Mucosa of descending colon (tissue), 3 donors: ENCODE measurements at regions not wholly inside any gene's neighbourhood (a gene's known extent, or its start where the extent isn't known, plus 50 kb on each side); places are given as distances from the start of the nearest gene placed in this dataset.

ENCODE experiments used
- ATAC-seq: fragments of 200-7000 bp; cut with Tn5 transposase; one replicate; pipeline ENCODE4 v1.9.1; 2020; ENCODE audit warnings: mild to moderate bottlenecking, moderate library complexity
- DNase-seq, 3 donors: peaks; one replicate each; pipeline ENCODE4 v3.0.0-alpha.2; 2020
- H3K36me3 ChIP-seq: fragments of 200-600 bp; one replicate; pipeline ENCODE4 v1.8.0; 2021; ENCODE audit warnings: low read depth, mild to moderate bottlenecking
- H3K4me1 ChIP-seq: fragments of 200-600 bp; one replicate; pipeline ENCODE4 v1.8.0; 2021; ENCODE audit warnings: low read depth, mild to moderate bottlenecking
- H3K4me3 ChIP-seq: fragments of 200-600 bp; one replicate; pipeline ENCODE4 v1.8.0; 2021; ENCODE audit warnings: mild to moderate bottlenecking
- H3K9me3 ChIP-seq: fragments of 200-600 bp; one replicate; pipeline ENCODE4 v1.8.0; 2021; ENCODE audit warnings: mild to moderate bottlenecking
- CTCF ChIP-seq: fragments of 200-600 bp; IDR thresholded peaks from one replicate; pipeline ENCODE4 v1.8.0; 2022; ENCODE audit warnings: antibody characterized with exemption, mild to moderate bottlenecking
- intact Hi-C, 2 donors: fragments of 100-400 bp; cut with DNase I in 1 of 2; cut with micrococcal nuclease in 1 of 2; formaldehyde crosslinking; loops; one replicate each; pipeline versions ENCODE4 v1.11.0 to v1.11.1; 2022; cut with DNase I, micrococcal nuclease
- donor health status: DM: no; HTN: no; CAD: no; lungs with moderate emphysema.
- donor health status: DM: no; HTN: no; CAD: no.
- donor health status: DM: no; HTN: yes; CAD: no.

- no peak for TF ChIP-seq CTCF
- no peak overlapping the region for H3K4me3 ChIP-seq
- no peaks in the 10 kb centered on the region for H3K4me1 ChIP-seq
- intact Hi-C loops = no loop called here
- ATAC-seq (no peak), DNase-seq (no peak)
- no peaks in the 10 kb centered on the region for H3K36me3 ChIP-seq
- H3K9me3 ChIP-seq = no peaks in the 10 kb centered on the region
These were observed 227.1 kb upstream of the DEFB112 start for GRCh38 chr6:50276771-50277261.

- ATAC-seq (no peak), DNase-seq (no peak)
- intact Hi-C loops = no loop called here
- Histone ChIP-seq H3K4me3 (no peak overlapping the region), H3K36me3 (no peaks in the 10 kb centered on the region), H3K9me3 (no peaks in the 10 kb centered on the region), H3K4me1 (no peaks in the 10 kb centered on the region)
- TF ChIP-seq CTCF = no peak
These were observed 228.0 kb upstream of the DEFB112 start for GRCh38 chr6:50277774-50278173.

DNA sequence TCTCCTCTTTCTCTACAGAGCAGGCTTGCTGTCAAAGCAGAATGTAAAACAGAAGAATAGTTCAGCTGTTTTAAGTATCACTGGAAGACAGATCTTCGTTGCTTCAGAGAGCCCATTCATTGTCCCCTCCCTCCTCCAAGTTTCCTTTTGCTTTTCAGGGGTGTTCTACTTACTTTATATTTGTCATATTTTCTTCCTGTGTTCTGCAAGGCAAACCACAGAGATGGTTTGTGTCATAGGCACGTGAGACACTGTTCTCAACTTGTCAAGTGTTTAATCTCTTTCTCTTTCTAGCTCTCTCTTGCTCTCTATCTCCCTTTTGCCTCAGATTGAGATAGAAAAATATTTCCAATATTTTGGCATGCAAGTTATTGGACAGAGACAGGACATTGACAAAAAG, 228.9 kb upstream of the DEFB112 start:
- DNase-seq (no peak), ATAC-seq (no peak)
- Histone ChIP-seq H3K4me3 (no peak overlapping the region), H3K36me3 (no peaks in the 10 kb centered on the region), H3K4me1 (no peaks in the 10 kb centered on the region), H3K9me3 (no peaks in the 10 kb centered on the region)
- no peak for TF ChIP-seq CTCF
- intact Hi-C loops = no loop called here

DNA sequence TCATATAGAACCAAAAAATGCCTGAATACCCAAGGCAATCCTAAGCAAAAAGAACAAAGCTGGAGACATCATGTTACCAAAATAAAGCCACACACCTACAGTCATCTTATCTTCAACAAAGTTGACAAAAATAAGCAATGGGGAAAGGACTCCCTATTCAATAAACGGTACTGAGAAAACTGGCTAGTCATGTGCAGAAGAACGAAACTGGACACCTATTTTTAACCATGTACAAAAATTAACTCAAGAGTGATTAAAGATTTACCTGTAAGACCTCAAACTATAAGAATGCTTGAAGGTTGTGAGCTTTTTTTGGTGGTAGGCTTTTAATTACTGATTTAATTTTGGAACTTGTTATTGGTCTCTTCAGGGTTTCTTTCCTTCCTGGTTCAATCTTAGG, 236.0 kb upstream of the DEFB112 start:
- intact Hi-C loops = no loop called here
- Histone ChIP-seq H3K4me3 (no peak overlapping the region), H3K9me3 (no peaks in the 10 kb centered on the region), H3K4me1 (no peaks in the 10 kb centered on the region), H3K36me3 (no peaks in the 10 kb centered on the region)
- no peak for TF ChIP-seq CTCF
- DNase-seq = no peak
- no peak for ATAC-seq

GRCh38 chr6:50288241-50288640, 238.5 kb upstream of the DEFB112 start:
- no peaks in the 10 kb centered on the region for H3K36me3 ChIP-seq
- TF ChIP-seq CTCF = no peak
- no peaks in the 10 kb centered on the region for H3K4me1 ChIP-seq
- intact Hi-C loops = no loop called here
- H3K4me3 ChIP-seq = no peak overlapping the region
- ATAC-seq (no peak), DNase-seq (no peak)
- H3K9me3 ChIP-seq = no peaks in the 10 kb centered on the region

DNA sequence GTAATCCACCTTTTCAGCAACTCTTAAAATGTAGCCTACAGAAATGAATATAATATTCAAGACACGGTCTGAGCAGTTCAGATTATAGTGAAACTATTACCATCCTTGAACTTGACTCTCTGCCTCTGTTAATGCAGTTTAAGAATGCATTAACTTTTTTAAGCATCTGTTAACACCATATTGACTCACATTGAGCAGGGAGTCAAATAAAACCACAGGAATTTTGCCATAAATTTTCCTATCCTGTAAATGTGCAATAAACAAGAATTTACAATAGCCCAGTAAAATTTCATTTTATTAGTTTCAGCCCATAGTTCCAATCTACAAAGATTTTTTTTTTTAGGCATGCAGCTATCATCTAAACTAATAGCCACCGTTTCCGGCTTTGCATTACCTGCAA, 239.2 kb upstream of the DEFB112 start:
- no peak for ATAC-seq
- H3K4me3 ChIP-seq = no peak overlapping the region
- no peaks in the 10 kb centered on the region for H3K4me1 ChIP-seq
- no peaks in the 10 kb centered on the region for H3K36me3 ChIP-seq
- TF ChIP-seq CTCF = no peak
- no peak for DNase-seq
- intact Hi-C loops = no loop called here
- H3K9me3 ChIP-seq = no peaks in the 10 kb centered on the region
